CD1c-positive myeloid dendritic cell (primary cell): ENCODE measurements at regions not wholly inside any gene's neighbourhood (a gene's known extent, or its start where the extent isn't known, plus 50 kb on each side); places are given as distances from the start of the nearest gene placed in this dataset.
"Not testable (repeated sequence)": the region's sequence is repeated elsewhere in the genome, so short reads cannot be mapped to it uniquely, and the experiment has no call there.

ENCODE experiments used
- DNase-seq: peaks from one replicate; pipeline ENCODE4 v3.0.0-alpha.2; 2016; ENCODE audit errors: extremely low spot score

DNA sequence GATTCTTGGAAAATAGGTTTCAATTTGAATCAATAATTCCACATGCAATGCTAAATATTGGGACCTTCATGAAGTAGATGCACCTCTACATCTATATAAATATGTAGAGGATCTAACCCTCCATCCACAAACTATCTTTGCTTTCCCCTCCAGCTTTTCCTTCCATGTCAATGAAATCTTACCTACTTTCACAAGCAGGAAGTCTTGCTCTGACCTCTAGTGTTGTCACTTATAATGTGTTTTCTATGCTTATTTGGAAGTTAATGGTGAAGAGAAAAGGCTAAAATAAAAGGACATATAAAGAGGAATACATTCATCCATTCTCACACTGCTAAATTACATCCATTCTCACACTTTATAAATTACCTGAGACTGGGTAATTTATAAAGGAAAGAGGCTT lies 472.7 kb upstream of the DIAPH2 start:
- no peak for DNase-seq

- not testable (repeated sequence) for DNase-seq
Observed at GRCh38 chrX:96214681-96215080, 470.0 kb upstream of the DIAPH2 start.

DNA sequence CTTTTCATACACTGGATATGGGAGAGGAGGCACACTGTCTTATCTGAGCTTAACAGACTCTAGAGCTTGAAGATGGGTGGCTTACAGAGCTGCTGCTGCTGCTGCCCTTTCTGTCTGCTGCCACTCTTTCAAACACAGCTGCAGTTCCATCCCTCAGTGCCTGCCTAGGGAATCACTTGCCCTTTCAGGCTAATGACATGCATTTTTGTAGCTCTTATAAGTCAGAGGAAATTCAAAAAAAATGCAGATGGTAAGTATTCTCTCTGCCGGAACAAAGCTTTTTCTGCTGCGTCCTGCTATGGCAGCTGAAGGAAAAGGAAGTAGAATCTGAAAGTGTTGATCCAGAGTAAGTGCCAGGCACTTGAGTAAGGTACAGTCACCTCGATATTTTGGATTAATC lies 460.4 kb upstream of the DIAPH2 start:
- DNase-seq, result no peak

DNA sequence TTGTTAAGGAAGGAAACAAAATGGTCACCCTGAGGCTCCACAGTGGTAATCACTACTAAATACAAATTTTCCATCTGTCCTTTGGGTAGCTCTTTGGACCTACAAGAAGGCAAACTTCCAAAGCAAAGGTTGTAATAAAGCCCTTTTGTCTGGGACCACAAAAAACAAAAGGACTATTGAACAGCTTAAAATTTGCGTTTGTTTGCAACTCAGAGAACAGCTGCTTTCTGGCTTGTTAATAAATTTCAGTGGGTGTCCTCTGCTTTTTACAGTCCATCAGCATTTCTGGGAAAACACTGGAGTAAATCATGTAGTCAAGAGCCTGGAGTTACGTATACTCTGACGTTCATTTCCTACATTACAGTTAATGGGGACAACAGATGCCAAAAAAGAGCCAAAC lies 439.7 kb upstream of the DIAPH2 start:
- no peak for DNase-seq

- DNase-seq, result no peak
Observed at GRCh38 chrX:96246436-96246835, 438.2 kb upstream of the DIAPH2 start.
